ENCODE measurements at regions not wholly inside any gene's neighbourhood (a gene's known extent, or its start where the extent isn't known, plus 50 kb on each side); places are given as distances from the start of the nearest gene placed in this dataset.
"Not testable (repeated sequence)": the region's sequence is repeated elsewhere in the genome, so short reads cannot be mapped to it uniquely, and the experiment has no call there.

GRCh38 chr2:195331129-195331528 lies 325.9 kb upstream of the SLC39A10 start:
- H3K4me2 ChIP-seq (ENCODE audit: low read depth, low read length), result no peak overlapping the region
- no peaks in the 10 kb centered on the region for H3F3A ChIP-seq (ENCODE audit: insufficient read depth, low read length)
- no peaks in the 10 kb centered on the region for H4K20me1 ChIP-seq (ENCODE audit: insufficient read depth, low read length)
- no peak for DNase-seq
- no peaks in the 10 kb centered on the region for H3K9me3 ChIP-seq (replicated peaks; ENCODE audit: insufficient read depth, low read length)
- no peak overlapping the region for H3K9ac ChIP-seq (ENCODE audit: low read length)
- no peaks in the 10 kb centered on the region for H3K4me1 ChIP-seq (ENCODE audit: low read length)
- no peaks in the 10 kb centered on the region for H3K79me2 ChIP-seq (ENCODE audit: low read length)
- H3K27ac ChIP-seq (ENCODE audit: low read length), result no peak overlapping the region
- TF ChIP-seq EZH2phosphoT487 (IDR thresholded peaks at IDR 0.05; ENCODE audit: low read length), result no peak
- no peak for TF ChIP-seq CTCF (IDR thresholded peaks at IDR 0.05; ENCODE audit: low read length)
- no peak for TF ChIP-seq EZH2 (optimal IDR thresholded peaks at IDR 0.05; ENCODE audit: low read depth, low read length)
- no peaks in the 10 kb centered on the region for H3K9me2 ChIP-seq (replicated peaks; ENCODE audit: insufficient read depth, low read length)
- H3K27me3 ChIP-seq (replicated peaks; ENCODE audit: insufficient read depth, low read length), result no peaks in the 10 kb centered on the region
- H3K4me3 ChIP-seq (ENCODE audit: low read length), result no peak overlapping the region
- no peaks in the 10 kb centered on the region for H3K36me3 ChIP-seq (replicated peaks; ENCODE audit: insufficient read depth, low read length)
- H2AFZ ChIP-seq (ENCODE audit: low read length), result no peak overlapping the region

GRCh38 chr2:195330513-195330956 lies 326.5 kb upstream of the SLC39A10 start:
- no peak overlapping the region for H3K4me2 ChIP-seq (ENCODE audit: low read depth, low read length)
- H4K20me1 ChIP-seq (ENCODE audit: insufficient read depth, low read length), result no peaks in the 10 kb centered on the region
- DNase-seq, result no peak
- H3K79me2 ChIP-seq (ENCODE audit: low read length), result no peaks in the 10 kb centered on the region
- no peak overlapping the region for H3K9ac ChIP-seq (ENCODE audit: low read length)
- no peaks in the 10 kb centered on the region for H3K36me3 ChIP-seq (replicated peaks; ENCODE audit: insufficient read depth, low read length)
- H3K9me2 ChIP-seq (replicated peaks; ENCODE audit: insufficient read depth, low read length), result no peaks in the 10 kb centered on the region
- no peaks in the 10 kb centered on the region for H3K9me3 ChIP-seq (replicated peaks; ENCODE audit: insufficient read depth, low read length)
- H3K27me3 ChIP-seq (replicated peaks; ENCODE audit: insufficient read depth, low read length), result no peaks in the 10 kb centered on the region
- no peak overlapping the region for H2AFZ ChIP-seq (ENCODE audit: low read length)
- no peak overlapping the region for H3K4me3 ChIP-seq (ENCODE audit: low read length)
- H3K4me1 ChIP-seq (ENCODE audit: low read length), result no peaks in the 10 kb centered on the region
- H3K27ac ChIP-seq (ENCODE audit: low read length), result no peak overlapping the region
- H3F3A ChIP-seq (ENCODE audit: insufficient read depth, low read length), result no peaks in the 10 kb centered on the region
- TF ChIP-seq EZH2 (optimal IDR thresholded peaks at IDR 0.05; ENCODE audit: low read depth, low read length) (no peak), EZH2phosphoT487 (IDR thresholded peaks at IDR 0.05; ENCODE audit: low read length) (no peak), CTCF (IDR thresholded peaks at IDR 0.05; ENCODE audit: low read length) (no peak)

GRCh38 chr2:195329784-195330183 lies 327.2 kb upstream of the SLC39A10 start:
- H3F3A ChIP-seq (ENCODE audit: insufficient read depth, low read length); H3K4me3 ChIP-seq (ENCODE audit: low read length): not testable (repeated sequence)

GRCh38 chr2:195326537-195326936 lies 330.5 kb upstream of the SLC39A10 start:
- Histone ChIP-seq H3K36me3 (replicated peaks; ENCODE audit: insufficient read depth, low read length) (no peaks in the 10 kb centered on the region), H3K4me3 (ENCODE audit: low read length) (no peak overlapping the region), H3K4me2 (ENCODE audit: low read depth, low read length) (no peak overlapping the region), H3K9ac (ENCODE audit: low read length) (no peak overlapping the region), H3K9me2 (replicated peaks; ENCODE audit: insufficient read depth, low read length) (no peaks in the 10 kb centered on the region), H3K9me3 (replicated peaks; ENCODE audit: insufficient read depth, low read length) (no peaks in the 10 kb centered on the region), H3F3A (ENCODE audit: insufficient read depth, low read length) (no peaks in the 10 kb centered on the region), H3K79me2 (ENCODE audit: low read length) (no peaks in the 10 kb centered on the region), H3K27ac (ENCODE audit: low read length) (no peak overlapping the region), H4K20me1 (ENCODE audit: insufficient read depth, low read length) (no peaks in the 10 kb centered on the region), H3K27me3 (replicated peaks; ENCODE audit: insufficient read depth, low read length) (no peaks in the 10 kb centered on the region), H3K4me1 (ENCODE audit: low read length) (no peaks in the 10 kb centered on the region), H2AFZ (ENCODE audit: low read length) (no peak overlapping the region)
- TF ChIP-seq EZH2 (optimal IDR thresholded peaks at IDR 0.05; ENCODE audit: low read depth, low read length) (no peak), CTCF (IDR thresholded peaks at IDR 0.05; ENCODE audit: low read length) (no peak), EZH2phosphoT487 (IDR thresholded peaks at IDR 0.05; ENCODE audit: low read length) (no peak)
- no peak for DNase-seq

More at GRCh38 chr2:195329784-195330183, 327.2 kb upstream of the SLC39A10 start:
- not testable (repeated sequence) for H3K36me3 ChIP-seq (replicated peaks; ENCODE audit: insufficient read depth, low read length); H3K27ac ChIP-seq (ENCODE audit: low read length); H3K4me2 ChIP-seq (ENCODE audit: low read depth, low read length); H3K9ac ChIP-seq (ENCODE audit: low read length); H2AFZ ChIP-seq (ENCODE audit: low read length); H3K9me3 ChIP-seq (replicated peaks; ENCODE audit: insufficient read depth, low read length); DNase-seq; H3K27me3 ChIP-seq (replicated peaks; ENCODE audit: insufficient read depth, low read length); H4K20me1 ChIP-seq (ENCODE audit: insufficient read depth, low read length); H3K4me1 ChIP-seq (ENCODE audit: low read length); H3K79me2 ChIP-seq (ENCODE audit: low read length); H3K9me2 ChIP-seq (replicated peaks; ENCODE audit: insufficient read depth, low read length)
